ENCODE measurements at regions not wholly inside any gene's neighbourhood (a gene's known extent, or its start where the extent isn't known, plus 50 kb on each side); places are given as distances from the start of the nearest gene placed in this dataset.

DNA sequence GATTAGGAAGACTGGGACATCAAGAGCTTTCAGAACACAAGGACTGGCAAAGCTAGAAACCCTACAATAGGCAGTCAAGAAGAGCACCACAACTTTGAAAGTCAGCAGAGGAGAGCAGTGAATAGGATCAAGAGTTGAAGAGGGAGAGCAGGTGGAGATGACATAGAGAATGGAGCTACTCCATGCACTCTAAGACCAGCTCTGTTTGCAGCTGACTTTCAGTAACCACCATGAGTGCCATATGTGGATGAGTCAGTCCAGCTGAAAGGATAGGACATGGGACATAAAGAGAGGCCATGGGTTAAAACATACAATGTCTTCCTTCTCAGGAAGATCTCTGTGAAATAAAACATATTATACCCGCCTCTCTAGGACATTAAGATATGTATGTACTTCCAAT lies 289.1 kb upstream of the KLF4 start:
- TF ChIP-seq, protein P1, sequence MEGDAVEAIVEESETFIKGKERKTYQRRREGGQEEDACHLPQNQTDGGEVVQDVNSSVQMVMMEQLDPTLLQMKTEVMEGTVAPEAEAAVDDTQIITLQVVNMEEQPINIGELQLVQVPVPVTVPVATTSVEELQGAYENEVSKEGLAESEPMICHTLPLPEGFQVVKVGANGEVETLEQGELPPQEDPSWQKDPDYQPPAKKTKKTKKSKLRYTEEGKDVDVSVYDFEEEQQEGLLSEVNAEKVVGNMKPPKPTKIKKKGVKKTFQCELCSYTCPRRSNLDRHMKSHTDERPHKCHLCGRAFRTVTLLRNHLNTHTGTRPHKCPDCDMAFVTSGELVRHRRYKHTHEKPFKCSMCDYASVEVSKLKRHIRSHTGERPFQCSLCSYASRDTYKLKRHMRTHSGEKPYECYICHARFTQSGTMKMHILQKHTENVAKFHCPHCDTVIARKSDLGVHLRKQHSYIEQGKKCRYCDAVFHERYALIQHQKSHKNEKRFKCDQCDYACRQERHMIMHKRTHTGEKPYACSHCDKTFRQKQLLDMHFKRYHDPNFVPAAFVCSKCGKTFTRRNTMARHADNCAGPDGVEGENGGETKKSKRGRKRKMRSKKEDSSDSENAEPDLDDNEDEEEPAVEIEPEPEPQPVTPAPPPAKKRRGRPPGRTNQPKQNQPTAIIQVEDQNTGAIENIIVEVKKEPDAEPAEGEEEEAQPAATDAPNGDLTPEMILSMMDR (IDR thresholded peaks at IDR 0.05) = no peak
- TF ChIP-seq POLR2A (IDR thresholded peaks at IDR 0.05) = no peak
